GM12875 (cell line): ENCODE measurements at regions not wholly inside any gene's neighbourhood (a gene's known extent, or its start where the extent isn't known, plus 50 kb on each side); places are given as distances from the start of the nearest gene placed in this dataset.

Experiments
- H3K4me3 ChIP-seq: one replicate; pipeline ENCODE4 v1.5.1; 2011; ENCODE audit warnings: low read depth, low read length, control low read depth
- CTCF ChIP-seq: IDR thresholded peaks from 2 replicates; pipeline ENCODE4 v1.5.1; 2011; ENCODE audit warnings: low read depth, mild to moderate bottlenecking, control low read depth, inconsistent platforms, low read length, moderate library complexity, borderline replicate concordance; ENCODE audit not compliant: insufficient read depth

DNA sequence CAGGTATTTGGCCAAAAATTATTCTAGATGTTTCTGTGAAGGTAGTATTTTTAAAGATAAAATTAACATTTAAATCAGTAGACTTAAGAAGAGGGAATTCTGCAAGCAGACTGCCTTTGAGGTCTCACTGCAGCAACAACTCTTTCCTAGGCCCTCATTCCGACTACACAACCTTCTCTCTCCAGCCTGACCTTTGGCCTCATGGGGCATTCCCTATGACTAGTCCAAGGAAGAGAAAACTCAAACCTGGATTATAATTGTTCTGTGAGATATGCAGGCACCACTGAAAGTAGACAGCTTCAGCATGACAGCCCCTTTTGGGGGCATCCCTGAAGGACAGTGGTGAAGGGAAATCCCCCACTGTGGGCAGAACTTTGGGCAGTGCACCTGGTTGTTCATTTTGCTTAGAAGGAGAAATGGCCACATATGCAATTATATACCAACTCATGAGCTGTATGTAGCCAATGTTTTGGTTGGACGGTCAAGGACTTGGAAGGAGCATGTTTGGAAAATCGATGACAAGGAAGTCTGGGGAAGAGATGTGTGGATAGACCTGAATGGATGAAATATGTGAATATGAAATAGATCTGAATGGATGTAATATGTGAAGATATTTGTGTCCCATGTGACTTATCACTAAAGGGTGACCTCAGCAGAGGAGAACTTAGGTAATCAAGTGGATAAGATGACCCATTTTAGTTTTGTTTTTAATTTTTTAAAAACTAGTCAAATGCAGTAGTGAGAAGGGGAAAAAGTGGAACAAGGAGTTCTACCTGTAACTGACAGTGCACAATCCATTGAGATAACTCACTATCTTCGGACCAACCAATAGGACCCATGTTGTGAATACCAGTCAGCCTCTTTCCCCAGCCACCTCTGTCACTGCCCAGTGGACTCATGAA lies 233.3 kb upstream of the FOXN3 start:
- no peak for TF ChIP-seq CTCF
- no peak overlapping the region for H3K4me3 ChIP-seq

DNA sequence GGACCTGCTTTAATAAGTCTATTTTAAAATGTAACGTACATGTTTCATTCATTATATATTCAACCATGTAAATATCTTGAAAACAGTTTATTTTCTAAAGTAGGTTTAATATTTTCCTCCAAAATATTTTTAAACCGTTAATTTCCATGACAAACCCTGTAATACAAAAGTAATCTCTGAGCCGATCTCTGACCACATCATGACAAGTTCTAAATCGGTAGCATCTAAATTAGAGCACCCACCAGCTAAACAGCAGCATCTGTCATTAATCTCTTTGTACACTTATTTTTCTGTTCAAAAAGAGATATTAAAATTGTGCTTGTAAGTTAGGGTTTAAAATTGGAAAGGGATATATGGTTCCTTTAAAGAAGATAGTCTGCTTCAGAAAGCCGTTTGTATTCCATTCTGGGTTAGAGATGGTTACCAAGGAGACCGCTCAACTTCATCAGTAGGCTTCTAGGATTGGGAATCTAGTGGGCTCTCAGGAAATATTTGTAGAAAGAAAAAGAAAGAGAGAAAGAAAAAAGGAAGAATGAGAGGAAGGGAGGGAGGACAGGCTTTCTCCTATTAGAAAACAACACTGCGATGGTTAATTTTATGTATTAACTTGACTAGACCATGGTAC lies 232.5 kb upstream of the FOXN3 start:
- no peak for TF ChIP-seq CTCF
- no peak overlapping the region for H3K4me3 ChIP-seq

GRCh38 chr14:89648924-89649323 lies 231.9 kb upstream of the FOXN3 start:
- no peak for TF ChIP-seq CTCF
- H3K4me3 ChIP-seq: no peak overlapping the region

DNA sequence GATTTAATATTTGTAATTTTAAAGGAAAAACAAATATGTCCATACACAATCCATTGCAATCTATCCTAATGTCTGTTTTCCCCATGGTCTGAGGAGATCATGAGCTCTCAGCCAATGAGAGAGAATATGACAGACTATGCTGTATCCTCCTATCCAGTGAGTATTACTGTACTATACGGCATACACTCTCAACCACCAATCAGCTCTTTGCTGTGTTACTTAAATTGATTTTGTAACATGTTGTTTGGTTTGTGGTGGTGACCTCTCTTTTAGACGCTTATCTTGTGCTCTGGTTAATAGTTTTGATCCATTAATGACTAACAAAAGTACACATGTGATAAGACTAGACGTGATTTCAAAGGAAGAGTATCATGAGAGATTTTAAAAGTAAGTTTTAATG lies 231.5 kb upstream of the FOXN3 start:
- TF ChIP-seq CTCF: no peak
- no peak overlapping the region for H3K4me3 ChIP-seq

GRCh38 chr14:89646971-89647370 lies 229.9 kb upstream of the FOXN3 start:
- H3K4me3 ChIP-seq: no peak overlapping the region
- TF ChIP-seq CTCF: no peak

DNA sequence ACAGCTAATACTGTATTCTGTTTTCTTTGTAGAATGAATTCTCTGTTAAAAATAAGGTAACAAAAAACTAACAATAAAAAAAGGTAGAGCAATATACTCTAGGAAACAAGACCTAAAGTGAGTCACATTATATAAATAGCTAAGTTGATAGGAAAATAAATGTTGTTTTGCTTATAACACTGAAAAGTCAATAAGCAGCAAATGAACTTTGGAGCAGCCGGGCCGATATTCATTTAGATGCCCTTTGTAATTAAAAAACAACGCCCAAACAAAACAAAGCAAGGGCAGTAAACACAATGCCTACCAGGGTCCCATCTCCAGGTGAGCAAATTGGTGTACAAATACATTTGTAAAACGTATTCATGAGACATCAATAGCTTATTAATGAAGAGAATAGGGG lies 227.6 kb upstream of the FOXN3 start:
- H3K4me3 ChIP-seq: no peak overlapping the region
- TF ChIP-seq CTCF: no peak
